ENCODE measurements at regions not wholly inside any gene's neighbourhood (a gene's known extent, or its start where the extent isn't known, plus 50 kb on each side); places are given as distances from the start of the nearest gene placed in this dataset.
"Not testable (repeated sequence)": the region's sequence is repeated elsewhere in the genome, so short reads cannot be mapped to it uniquely, and the experiment has no call there.

GRCh38 chr13:56631060-56631459 lies 509.7 kb upstream of the PRR20A start:
- not testable (repeated sequence) for DNase-seq (ENCODE audit: low read depth)

- no peak for DNase-seq (ENCODE audit: low read depth)
Observed at GRCh38 chr13:56653043-56653442, 487.7 kb upstream of the PRR20A start.

DNA sequence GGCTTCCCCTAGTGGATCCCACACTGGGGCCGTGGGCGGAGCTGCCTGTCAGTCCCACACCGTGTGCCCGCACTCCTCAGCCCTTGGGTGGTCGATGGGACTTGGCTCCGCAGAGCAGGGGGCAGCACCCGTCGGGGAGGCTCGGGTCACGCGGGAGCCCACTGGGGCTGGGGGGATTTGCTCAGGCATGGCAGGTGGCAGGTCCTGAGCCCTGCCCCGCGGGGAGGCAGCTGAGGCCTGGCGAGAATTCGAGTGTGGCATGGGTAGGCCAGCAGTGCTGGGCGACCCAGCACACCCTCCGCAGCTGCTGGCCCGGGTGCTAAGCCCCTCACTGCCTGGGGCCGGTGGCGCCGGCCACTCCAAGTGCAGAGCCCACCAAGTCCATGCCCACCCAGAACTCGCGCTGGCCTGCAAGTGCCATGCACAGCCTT lies 481.7 kb upstream of the PRR20A start:
- DNase-seq (ENCODE audit: low read depth) = no peak

- no peak for DNase-seq (ENCODE audit: low read depth)
Observed at GRCh38 chr13:56670563-56670962, 470.2 kb upstream of the PRR20A start.

DNA sequence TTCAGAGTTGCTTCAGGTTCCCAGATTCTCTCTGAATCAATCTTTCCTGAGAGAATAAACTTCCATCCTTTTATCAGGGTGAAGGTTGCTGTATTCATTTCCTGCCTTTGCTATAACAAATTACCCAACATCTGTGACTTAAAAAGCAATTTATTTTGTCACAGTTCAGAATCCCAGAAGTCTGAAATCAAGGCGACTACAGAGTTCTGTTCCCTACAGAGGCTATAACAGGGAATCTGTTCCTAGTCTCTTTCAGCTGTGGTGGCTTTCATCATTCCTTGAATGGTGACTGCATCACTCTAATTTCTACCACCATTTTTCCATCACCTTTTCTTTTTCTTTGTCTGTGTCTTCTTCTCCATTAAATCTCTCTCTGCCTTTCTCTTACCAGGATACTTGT lies 459.3 kb upstream of the PRR20A start:
- no peak for DNase-seq (ENCODE audit: low read depth)

DNA sequence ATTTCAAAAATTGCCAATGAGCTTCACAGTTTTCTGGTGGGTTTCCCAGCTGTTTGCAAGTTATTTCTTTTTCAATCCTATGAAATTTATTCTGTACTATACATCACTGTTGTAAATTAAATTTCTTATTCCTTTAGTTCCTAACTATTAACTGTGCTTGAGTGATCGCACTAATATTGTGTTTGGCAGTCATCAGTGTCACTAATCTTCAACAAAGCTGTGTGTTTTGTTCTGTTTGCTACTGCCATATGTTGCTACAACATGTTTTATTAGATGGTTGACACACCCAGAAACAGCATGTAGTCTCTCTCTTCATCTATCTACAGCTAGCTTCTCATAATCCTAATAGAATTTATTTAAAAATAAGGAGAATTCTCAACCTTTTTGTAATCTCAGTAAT lies 453.6 kb upstream of the PRR20A start:
- DNase-seq (ENCODE audit: low read depth) = no peak

- DNase-seq (ENCODE audit: low read depth) = no peak
Observed at GRCh38 chr13:56697011-56697410, 443.7 kb upstream of the PRR20A start.

GRCh38 chr13:56700324-56700723 lies 440.4 kb upstream of the PRR20A start:
- no peak for DNase-seq (ENCODE audit: low read depth)

- DNase-seq (ENCODE audit: low read depth) = no peak
Observed at GRCh38 chr13:56706485-56706884, 434.2 kb upstream of the PRR20A start.

GRCh38 chr13:56713656-56714055 lies 427.1 kb upstream of the PRR20A start:
- DNase-seq (ENCODE audit: low read depth) = no peak

DNA sequence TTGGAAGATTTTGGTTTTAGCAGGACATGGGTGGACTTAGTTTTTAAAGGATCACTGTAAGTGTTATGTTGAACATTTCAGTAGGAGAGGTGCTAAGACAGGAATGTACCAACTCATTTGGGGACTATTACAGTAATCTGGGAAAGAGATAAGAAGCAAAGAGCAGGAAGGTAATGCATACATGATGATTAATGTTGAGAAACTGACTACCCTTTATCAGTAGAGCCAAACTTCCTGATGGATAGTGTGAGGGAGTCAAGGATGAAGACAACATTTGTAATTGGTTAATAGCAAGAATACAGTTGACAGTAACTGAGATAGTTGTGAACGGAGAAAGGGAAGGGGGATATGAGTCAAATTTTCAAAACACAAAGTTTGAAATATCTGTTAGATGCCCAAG lies 421.9 kb upstream of the PRR20A start:
- no peak for DNase-seq (ENCODE audit: low read depth)

DNA sequence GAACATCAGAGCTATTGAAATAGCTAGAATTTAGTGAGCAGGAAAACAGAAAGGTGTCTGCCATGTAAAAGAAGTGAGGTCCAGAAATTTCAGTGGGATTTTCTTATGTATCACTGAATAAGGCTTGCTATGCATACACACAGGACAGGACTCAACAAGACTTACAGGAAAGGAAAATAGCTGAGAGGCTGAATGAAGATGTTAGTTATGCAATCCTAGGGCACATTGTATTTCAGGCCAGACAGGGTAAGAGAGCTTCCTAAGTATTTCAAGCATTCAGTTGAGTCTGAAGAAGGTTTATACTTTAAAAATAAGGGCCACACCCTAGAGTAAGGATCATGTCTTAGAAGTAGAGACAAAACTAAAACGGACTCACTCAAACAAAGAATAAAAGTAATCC lies 419.9 kb upstream of the PRR20A start:
- no peak for DNase-seq (ENCODE audit: low read depth)

GRCh38 chr13:56735537-56735942 lies 405.2 kb upstream of the PRR20A start:
- DNase-seq (ENCODE audit: low read depth) = no peak

- DNase-seq (ENCODE audit: low read depth) = no peak
Observed at GRCh38 chr13:56736966-56737365, 403.8 kb upstream of the PRR20A start.

- no peak for DNase-seq (ENCODE audit: low read depth)
Observed at GRCh38 chr13:56752636-56753035, 388.1 kb upstream of the PRR20A start.

DNA sequence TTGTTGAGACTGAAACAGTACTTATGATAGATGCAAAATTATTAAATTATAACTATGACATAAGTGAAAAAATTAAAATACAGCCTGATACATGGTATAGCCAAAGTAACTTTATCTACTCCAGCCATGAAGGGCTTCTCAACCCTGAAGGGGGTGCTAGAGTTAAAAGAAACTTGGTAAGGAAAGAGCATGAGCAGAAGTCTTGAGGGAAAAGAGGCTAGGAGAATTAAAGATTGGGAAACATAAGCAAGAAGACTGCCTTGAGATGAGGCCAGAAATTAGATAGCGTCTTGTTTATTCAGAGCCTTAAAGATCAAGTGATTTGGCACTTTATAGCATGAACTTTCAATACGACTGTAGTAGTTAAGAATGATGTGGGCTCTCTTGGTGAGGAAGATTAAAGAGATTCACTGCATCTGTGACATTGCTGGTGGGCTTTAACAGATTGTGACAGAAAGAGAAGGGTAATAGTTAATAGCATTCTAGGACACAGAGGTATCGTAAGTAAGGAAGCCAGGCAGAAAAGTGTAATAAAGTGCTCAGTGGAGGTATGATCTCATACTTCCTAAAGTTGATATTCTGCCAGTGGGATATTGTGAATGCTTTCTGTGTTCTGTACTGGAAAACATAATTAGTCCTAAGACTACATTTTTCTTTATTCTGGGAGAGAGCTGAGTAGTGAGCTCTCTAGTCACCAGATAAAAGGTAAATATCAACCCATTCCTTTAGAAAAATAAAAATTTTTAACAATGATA lies 385.4 kb upstream of the PRR20A start:
- DNase-seq (ENCODE audit: low read depth) = no peak

DNA sequence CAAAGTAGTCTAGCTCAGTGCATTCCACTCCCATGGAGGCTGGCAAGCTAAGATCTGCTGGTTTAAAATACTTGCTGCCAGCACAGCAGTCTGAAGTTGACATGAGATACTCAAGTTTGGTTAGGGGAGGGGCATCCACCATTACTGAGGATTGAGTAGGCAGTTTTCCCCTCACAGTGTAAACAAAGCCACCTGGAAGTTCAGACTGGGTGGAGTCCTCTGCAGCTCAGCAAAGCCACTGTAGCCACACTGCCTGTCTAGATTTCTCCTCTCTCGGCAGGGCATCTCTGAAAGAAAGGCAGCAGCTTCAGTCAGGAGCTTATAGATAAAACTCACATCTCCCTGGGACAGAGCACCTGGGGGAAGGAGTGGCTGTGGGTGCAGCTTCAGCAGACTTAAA lies 377.4 kb upstream of the PRR20A start:
- not testable (repeated sequence) for DNase-seq (ENCODE audit: low read depth)

DNA sequence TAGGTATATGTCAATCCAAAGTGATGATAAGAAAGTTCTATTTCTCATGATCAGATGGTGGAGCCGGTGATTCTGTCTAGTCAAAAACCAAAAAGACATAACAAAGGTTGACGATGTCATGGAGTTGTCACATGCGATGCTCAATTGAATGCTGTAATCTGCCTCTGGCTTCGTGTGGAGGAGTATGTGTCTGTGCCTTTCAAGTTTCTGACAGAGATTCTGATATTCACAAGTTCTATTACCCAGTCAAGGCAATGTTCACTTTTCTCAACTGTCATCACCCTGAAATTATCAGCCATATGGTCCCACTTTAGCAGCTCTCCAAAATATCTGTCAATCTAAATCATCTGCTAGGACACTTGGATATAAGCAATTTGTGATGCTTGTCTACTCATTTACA lies 367.6 kb upstream of the PRR20A start:
- DNase-seq (ENCODE audit: low read depth) = no peak

DNA sequence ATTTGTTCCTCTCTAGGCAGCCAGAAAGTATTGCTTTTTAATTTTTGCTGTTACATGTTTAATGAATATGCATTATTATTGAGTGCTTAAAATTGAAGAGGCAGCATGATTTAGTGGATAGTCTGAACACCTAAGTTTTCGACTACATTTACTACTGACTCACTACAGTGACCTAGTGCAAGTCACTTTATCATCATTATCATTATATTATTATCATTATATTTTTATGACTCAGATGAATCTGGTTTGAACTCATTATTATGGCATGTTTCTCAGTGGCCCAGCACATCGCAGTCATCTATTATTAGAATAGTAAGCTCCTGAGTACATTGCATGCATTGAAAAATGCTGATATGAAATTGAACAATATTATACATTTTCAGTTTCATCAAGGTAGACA lies 351.2 kb upstream of the PRR20A start:
- DNase-seq (ENCODE audit: low read depth) = no peak

- DNase-seq (ENCODE audit: low read depth) = no peak
Observed at GRCh38 chr13:56837161-56837560, 303.6 kb upstream of the PRR20A start.

DNA sequence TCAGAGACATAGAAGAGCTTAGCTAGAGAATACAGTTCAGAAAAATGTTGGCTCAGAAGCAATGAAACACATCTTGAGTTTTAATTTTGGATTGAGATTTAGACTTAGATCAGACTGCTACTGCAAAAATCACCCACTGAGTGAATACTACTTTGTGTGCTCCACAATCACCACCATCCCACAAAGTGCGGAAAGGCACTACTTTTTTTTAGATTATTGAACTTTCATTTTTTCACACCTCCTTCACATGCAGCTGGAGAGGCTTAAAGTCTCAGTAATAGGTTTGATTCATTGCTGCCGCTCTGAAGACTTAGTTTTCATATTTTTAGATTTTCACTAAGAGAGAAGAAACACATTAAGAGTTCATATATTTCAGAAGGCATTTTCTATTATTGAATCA lies 289.9 kb upstream of the PRR20A start:
- no peak for DNase-seq (ENCODE audit: low read depth)

- no peak for DNase-seq (ENCODE audit: low read depth)
Observed at GRCh38 chr13:56861476-56861875, 279.2 kb upstream of the PRR20A start.

DNA sequence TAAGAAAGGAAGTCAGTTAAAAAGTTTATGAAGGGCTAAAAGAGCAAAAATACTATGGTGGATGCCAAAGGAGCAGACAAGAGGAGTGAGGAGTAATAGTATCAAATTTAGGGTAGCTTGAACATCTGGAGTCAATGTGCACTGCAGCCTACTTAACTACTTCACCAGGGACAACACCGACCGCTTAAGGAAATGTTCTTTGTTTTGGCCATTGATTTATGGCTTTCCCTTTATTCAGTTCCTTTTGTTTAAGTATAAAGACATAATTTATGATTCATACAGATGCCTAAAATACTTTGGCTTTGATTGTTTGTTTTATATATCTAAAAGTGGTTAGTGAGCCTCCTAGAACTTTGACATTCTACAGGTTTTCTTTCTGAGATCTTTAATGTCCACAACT lies 276.3 kb upstream of the PRR20A start:
- no peak for DNase-seq (ENCODE audit: low read depth)

GRCh38 chr13:56865416-56865815 lies 275.3 kb upstream of the PRR20A start:
- no peak for DNase-seq (ENCODE audit: low read depth)

Data from LHCN-M2 (cell line).